T-helper 17 cell (primary cell): ENCODE measurements at regions not wholly inside any gene's neighbourhood (a gene's known extent, or its start where the extent isn't known, plus 50 kb on each side); places are given as distances from the start of the nearest gene placed in this dataset.

Experiments
- ATAC-seq: fragments of 150-1000 bp; cut with Tn5 transposase; 2 replicates; pipeline ENCODE4 v1.10.0; 2021; ENCODE audit warnings: mild to moderate bottlenecking, moderate library complexity
- DNase-seq, 3 donors: peaks; one replicate each; pipeline versions ENCODE4 v3.0.0 to v3.0.0-alpha.2; 2020 to 2021
- H3K9me3 ChIP-seq: one replicate; pipeline ENCODE4 v1.7.0; 2013; ENCODE audit warnings: low read length, mild to moderate bottlenecking; ENCODE audit not compliant: control insufficient read depth, poor library complexity, severe bottlenecking
- H3K27ac Mint-ChIP-seq: one replicate; pipeline ENCODE4 v1.8.0; 2022; ENCODE audit warnings: mild to moderate bottlenecking, moderate library complexity, mixed read lengths
- H3K27me3 Mint-ChIP-seq: one replicate; pipeline ENCODE4 v1.8.0; 2022; ENCODE audit warnings: mixed read lengths
- H3K36me3 Mint-ChIP-seq: one replicate; pipeline ENCODE4 v1.8.0; 2022; ENCODE audit warnings: low read depth, mixed read lengths
- H3K4me1 Mint-ChIP-seq: one replicate; pipeline ENCODE4 v1.8.0; 2022; ENCODE audit warnings: mild to moderate bottlenecking, mixed read lengths
- H3K4me3 Mint-ChIP-seq: one replicate; pipeline ENCODE4 v1.8.0; 2022; ENCODE audit warnings: mild to moderate bottlenecking, moderate library complexity, mixed read lengths

DNA sequence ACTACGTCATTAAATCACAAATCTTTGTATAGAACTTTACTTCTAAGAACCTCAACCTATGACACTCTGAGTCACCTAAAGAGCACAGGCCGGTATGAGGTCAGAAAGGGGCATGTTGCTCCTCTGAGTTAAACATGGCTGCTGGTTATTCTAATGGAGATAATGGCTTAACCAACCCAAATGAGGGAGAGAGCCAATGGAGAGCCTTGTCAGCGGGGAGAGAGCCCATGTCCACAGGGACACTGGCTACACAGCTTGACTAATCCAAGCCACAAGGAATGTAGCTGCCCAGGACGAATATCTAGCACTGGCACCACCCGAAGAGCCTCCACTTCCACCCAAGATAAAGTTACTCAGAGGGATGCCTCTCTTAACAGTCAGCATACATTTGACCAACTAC is 77.0 kb upstream of the STAC start:
- Mint-ChIP-seq H3K27me3 (no peaks in the 10 kb centered on the region), H3K27ac (no peak overlapping the region), H3K4me1 (no peaks in the 10 kb centered on the region)

DNA sequence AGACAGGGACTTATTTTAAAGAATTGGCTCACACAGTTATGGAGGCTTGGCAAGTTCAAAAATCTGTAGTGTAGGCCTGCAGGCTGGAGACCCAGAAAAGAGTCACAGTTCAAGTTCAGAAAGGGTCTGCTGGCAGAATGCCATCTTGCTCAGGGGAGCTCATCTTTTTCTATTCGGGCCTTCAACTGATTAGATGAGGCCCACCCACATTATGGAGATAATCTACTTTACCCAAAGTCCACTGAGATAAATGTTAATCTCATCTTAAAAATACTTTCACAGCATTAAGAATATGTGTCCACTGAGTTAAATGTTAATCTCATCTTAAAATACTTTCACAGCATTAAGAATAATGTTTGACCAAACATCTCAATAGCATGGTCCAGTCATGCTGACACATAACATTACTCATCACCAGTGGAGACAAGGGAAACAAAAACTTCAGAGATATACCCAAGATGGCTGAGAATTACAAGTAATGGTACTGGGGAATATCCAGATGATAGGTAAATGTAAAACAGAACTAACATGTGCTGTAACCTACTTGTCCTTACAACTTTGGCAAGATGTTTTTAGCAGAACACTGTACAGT is 74.3 kb upstream of the STAC start:
- Mint-ChIP-seq H3K36me3 (no peaks in the 10 kb centered on the region), H3K4me3 (no peak overlapping the region), H3K27ac (no peak overlapping the region), H3K4me1 (no peaks in the 10 kb centered on the region), H3K27me3 (no peaks in the 10 kb centered on the region)
- ATAC-seq (no peak), DNase-seq (no peak)
- no peaks in the 10 kb centered on the region for H3K9me3 ChIP-seq

More for the DNA sequence above, 77.0 kb upstream of the STAC start:
- Mint-ChIP-seq H3K36me3 (no peaks in the 10 kb centered on the region), H3K4me3 (no peak overlapping the region)
- DNase-seq (no peak), ATAC-seq (no peak)
- no peaks in the 10 kb centered on the region for H3K9me3 ChIP-seq

DNA sequence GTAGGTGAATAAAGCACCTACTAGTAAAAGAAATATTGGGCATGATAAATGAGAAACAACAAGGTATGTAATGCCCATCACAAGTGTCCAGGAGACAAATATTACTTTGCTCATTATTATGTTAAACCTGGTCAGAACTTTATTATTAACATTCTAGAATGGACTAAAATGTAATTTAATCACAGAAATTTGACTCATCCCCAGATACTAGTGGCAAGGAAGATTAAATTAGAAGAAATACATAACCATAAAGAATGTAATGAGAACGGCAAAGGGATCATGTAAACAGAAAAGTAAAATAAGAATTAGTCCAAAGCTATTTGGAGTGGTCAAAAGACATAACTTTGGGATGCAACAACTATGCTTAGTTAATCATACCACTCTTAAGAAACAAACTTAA is 71.2 kb upstream of the STAC start:
- H3K9me3 ChIP-seq, result no peaks in the 10 kb centered on the region
- no peak overlapping the region for H3K27ac Mint-ChIP-seq
- no peaks in the 10 kb centered on the region for H3K4me1 Mint-ChIP-seq
- H3K27me3 Mint-ChIP-seq, result no peaks in the 10 kb centered on the region
- no peak overlapping the region for H3K4me3 Mint-ChIP-seq
- ATAC-seq (no peak), DNase-seq (no peak)
- no peaks in the 10 kb centered on the region for H3K36me3 Mint-ChIP-seq

DNA sequence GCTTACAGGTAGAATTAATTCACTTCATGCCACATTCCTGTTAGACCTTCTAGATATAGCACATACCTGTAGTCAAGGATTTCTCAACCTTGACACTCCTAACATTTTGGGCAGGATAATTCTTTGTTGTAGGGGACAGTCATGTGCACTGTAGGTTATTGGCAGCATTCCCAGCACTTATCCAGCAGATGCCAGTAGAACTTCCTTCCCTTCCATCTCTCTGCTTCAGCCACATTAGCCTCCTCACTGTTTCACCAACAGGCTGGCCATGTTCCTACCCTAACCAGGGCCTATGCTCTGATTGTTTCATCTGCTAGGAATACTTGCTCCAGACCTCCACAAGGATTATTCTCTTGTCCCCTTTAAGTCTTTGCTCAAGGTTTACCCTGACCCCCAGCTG is 68.0 kb upstream of the STAC start:
- DNase-seq, result no peak
- Mint-ChIP-seq H3K27me3 (no peaks in the 10 kb centered on the region), H3K4me1 (no peaks in the 10 kb centered on the region), H3K4me3 (no peak overlapping the region), H3K36me3 (no peaks in the 10 kb centered on the region), H3K27ac (no peak overlapping the region)
- H3K9me3 ChIP-seq, result no peaks in the 10 kb centered on the region
- ATAC-seq, result no peak

DNA sequence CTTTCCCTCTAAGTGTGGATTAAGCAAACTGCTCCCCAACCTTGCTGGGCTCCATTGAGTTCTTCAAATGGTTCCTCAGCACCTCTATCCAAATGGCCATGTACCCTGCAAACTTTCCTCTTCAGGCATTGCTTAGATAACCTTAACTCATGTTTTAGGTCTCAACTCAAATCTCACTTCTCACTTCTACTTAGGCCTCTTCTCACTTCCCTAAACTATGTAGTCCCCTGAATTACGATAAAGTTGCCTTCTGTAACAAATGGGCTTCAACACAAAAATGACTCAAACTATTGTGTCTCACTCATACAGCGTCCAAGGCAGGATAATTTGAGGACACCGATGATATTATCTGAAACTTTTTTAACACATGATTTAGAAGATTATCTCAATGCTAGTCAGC is 62.4 kb upstream of the STAC start:
- Mint-ChIP-seq H3K4me3 (no peak overlapping the region), H3K27ac (no peak overlapping the region), H3K27me3 (no peaks in the 10 kb centered on the region), H3K4me1 (no peaks in the 10 kb centered on the region), H3K36me3 (no peaks in the 10 kb centered on the region)
- ATAC-seq (no peak), DNase-seq (no peak)
- H3K9me3 ChIP-seq, result peaks cover 3% of the 10 kb centered on the region

DNA sequence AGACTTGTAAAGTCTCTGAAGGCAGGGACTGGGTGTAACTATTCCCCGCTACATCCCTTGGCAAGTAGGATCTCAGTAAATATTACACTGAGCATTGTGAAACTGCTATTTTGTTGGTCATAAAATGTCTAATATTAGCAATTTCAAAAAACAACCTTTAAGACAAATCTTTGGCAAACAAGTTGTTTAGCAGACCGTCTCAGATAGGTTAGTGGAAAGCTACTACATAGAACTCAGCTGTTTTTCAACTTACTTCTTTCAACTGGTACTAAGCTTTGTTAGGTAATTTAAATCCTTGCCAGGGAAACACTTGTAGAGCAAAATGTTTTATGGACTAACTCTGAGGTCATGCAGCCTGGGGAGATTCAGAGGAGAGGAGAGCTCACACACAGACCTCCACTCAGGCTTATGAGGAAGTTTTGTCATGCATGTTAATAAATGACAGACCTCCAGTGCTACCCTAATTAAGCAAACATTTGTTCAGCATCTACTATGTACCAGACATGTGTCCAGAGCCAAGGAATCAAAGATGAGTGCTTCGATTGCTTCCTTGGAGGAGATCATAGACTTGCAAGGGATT is 61.6 kb upstream of the STAC start:
- peaks cover 3% of the 10 kb centered on the region for H3K9me3 ChIP-seq
- Mint-ChIP-seq H3K4me1 (no peaks in the 10 kb centered on the region), H3K27me3 (no peaks in the 10 kb centered on the region), H3K4me3 (no peak overlapping the region), H3K27ac (no peak overlapping the region), H3K36me3 (no peaks in the 10 kb centered on the region)
- ATAC-seq (no peak), DNase-seq (no peak)

DNA sequence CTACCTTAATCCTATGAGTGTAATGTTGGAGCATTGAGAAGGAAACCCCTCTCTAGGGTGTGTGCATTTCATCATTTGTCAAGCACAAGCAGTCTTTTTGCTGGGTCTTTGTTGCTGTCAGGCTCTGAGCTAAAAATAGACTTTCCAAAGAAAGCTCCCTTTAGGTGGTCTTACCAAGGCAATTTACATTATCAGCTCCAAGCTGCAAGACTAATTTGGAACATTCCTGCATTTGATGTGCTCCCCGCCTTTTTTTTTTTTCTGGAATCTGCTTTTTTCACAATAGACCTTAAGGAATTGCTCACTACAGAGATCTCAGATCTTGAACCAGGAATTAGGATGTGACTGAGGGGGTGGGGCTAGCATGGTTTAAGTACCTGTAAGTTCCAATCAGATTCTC is 60.6 kb upstream of the STAC start:
- Mint-ChIP-seq H3K27me3 (no peaks in the 10 kb centered on the region), H3K36me3 (no peaks in the 10 kb centered on the region)

More for the DNA sequence above, 60.6 kb upstream of the STAC start:
- H3K9me3 ChIP-seq, result peaks cover 3% of the 10 kb centered on the region
- Mint-ChIP-seq H3K4me1 (no peaks in the 10 kb centered on the region), H3K4me3 (no peak overlapping the region), H3K27ac (no peak overlapping the region)
- DNase-seq, result no peak
- no peak for ATAC-seq
